ENCODE measurements at regions not wholly inside any gene's neighbourhood (a gene's known extent, or its start where the extent isn't known, plus 50 kb on each side); places are given as distances from the start of the nearest gene placed in this dataset.

GRCh38 chr3:118304557-118304956, 730.1 kb downstream of the IGSF11 start:
- TF ChIP-seq Cebpa-rat (IDR thresholded peaks at IDR 0.05), result no peak
- Histone ChIP-seq H3K27me3 (no peaks in the 10 kb centered on the region), H3K9me3 (replicated peaks in 1 of 11) (no peaks in the 10 kb centered on the region), H3K9ac (no peak overlapping the region), H3K4me1 (no peaks in the 10 kb centered on the region), H3K4me3 (no peak overlapping the region), H3K27ac (no peak overlapping the region), H3K36me3 (no peaks in the 10 kb centered on the region), H3K4me2 (no peak overlapping the region), H4K20me1 (no peaks in the 10 kb centered on the region)

- no peak overlapping the region for H3K4me3 ChIP-seq
- no peak overlapping the region for H3K27ac ChIP-seq
- H3K4me2 ChIP-seq, result no peak overlapping the region
- H4K20me1 ChIP-seq, result no peaks in the 10 kb centered on the region
- peaks cover 20 to 31% (median 28%) of the 10 kb centered on the region in 11 experiments for H3K9me3 ChIP-seq (replicated peaks in 1 of 11)
- H3K36me3 ChIP-seq, result no peaks in the 10 kb centered on the region
- H3K27me3 ChIP-seq, result no peaks in the 10 kb centered on the region
- H3K4me1 ChIP-seq, result no peaks in the 10 kb centered on the region
- TF ChIP-seq Cebpa-rat (IDR thresholded peaks at IDR 0.05), result no peak
- H3K9ac ChIP-seq, result no peak overlapping the region
Measured at GRCh38 chr3:118332699-118333098, 701.9 kb downstream of the IGSF11 start.

- Histone ChIP-seq H3K4me1 (no peaks in the 10 kb centered on the region), H3K27ac (no peak overlapping the region), H3K36me3 (no peaks in the 10 kb centered on the region), H3K27me3 (no peaks in the 10 kb centered on the region), H3K9ac (no peak overlapping the region), H4K20me1 (no peaks in the 10 kb centered on the region), H3K4me3 (no peak overlapping the region), H3K4me2 (no peak overlapping the region), H3K9me3 (replicated peaks in 1 of 11) (peaks cover 9 to 18% (median 15%) of the 10 kb centered on the region in 11 experiments)
- no peak for TF ChIP-seq Cebpa-rat (IDR thresholded peaks at IDR 0.05)
Measured at GRCh38 chr3:118337649-118338048, 697.0 kb downstream of the IGSF11 start.

GRCh38 chr3:118347396-118348168, 687.1 kb downstream of the IGSF11 start:
- no peak overlapping the region for H3K9ac ChIP-seq
- H3K4me2 ChIP-seq, result no peak overlapping the region
- H3K4me3 ChIP-seq, result no peak overlapping the region
- no peaks in the 10 kb centered on the region for H3K27me3 ChIP-seq
- H3K36me3 ChIP-seq, result no peaks in the 10 kb centered on the region
- H3K27ac ChIP-seq, result no peak overlapping the region
- TF ChIP-seq Cebpa-rat (IDR thresholded peaks at IDR 0.05), result no peak
- H3K4me1 ChIP-seq, result no peaks in the 10 kb centered on the region
- no peaks in the 10 kb centered on the region for H4K20me1 ChIP-seq
- no peaks in the 10 kb centered on the region for H3K9me3 ChIP-seq (replicated peaks in 1 of 11)

GRCh38 chr3:118348169-118348557, 686.5 kb downstream of the IGSF11 start:
- Histone ChIP-seq H3K36me3 (no peaks in the 10 kb centered on the region), H3K4me2 (no peak overlapping the region), H3K4me1 (no peaks in the 10 kb centered on the region), H4K20me1 (no peaks in the 10 kb centered on the region), H3K9ac (no peak overlapping the region), H3K9me3 (replicated peaks in 1 of 11) (peaks cover 0 to 3% (median 0%) of the 10 kb centered on the region in 11 experiments; a peak in 2 of 22 replicates), H3K27ac (no peak overlapping the region), H3K27me3 (no peaks in the 10 kb centered on the region), H3K4me3 (no peak overlapping the region)
- no peak for TF ChIP-seq Cebpa-rat (IDR thresholded peaks at IDR 0.05)

- no peaks in the 10 kb centered on the region for H4K20me1 ChIP-seq
- peaks cover 40 to 58% (median 50%) of the 10 kb centered on the region in 11 experiments for H3K9me3 ChIP-seq (replicated peaks in 1 of 11)
- no peak overlapping the region for H3K9ac ChIP-seq
- no peak for TF ChIP-seq Cebpa-rat (IDR thresholded peaks at IDR 0.05)
- no peak overlapping the region for H3K27ac ChIP-seq
- H3K4me2 ChIP-seq, result no peak overlapping the region
- H3K4me1 ChIP-seq, result no peaks in the 10 kb centered on the region
- no peak overlapping the region for H3K4me3 ChIP-seq
- no peaks in the 10 kb centered on the region for H3K27me3 ChIP-seq
- no peaks in the 10 kb centered on the region; a peak in 1 of 22 replicates for H3K36me3 ChIP-seq
Measured at GRCh38 chr3:118354556-118354955, 680.1 kb downstream of the IGSF11 start.

- Histone ChIP-seq H3K4me3 (no peak overlapping the region), H3K27me3 (no peaks in the 10 kb centered on the region), H3K4me2 (no peak overlapping the region), H4K20me1 (no peaks in the 10 kb centered on the region), H3K27ac (no peak overlapping the region), H3K9ac (no peak overlapping the region), H3K4me1 (no peaks in the 10 kb centered on the region), H3K9me3 (replicated peaks in 1 of 11) (peaks cover 12 to 19% (median 15%) of the 10 kb centered on the region in 11 experiments), H3K36me3 (no peaks in the 10 kb centered on the region)
- TF ChIP-seq Cebpa-rat (IDR thresholded peaks at IDR 0.05), result no peak
Measured at GRCh38 chr3:118369892-118370491, 664.7 kb downstream of the IGSF11 start.

- no peak overlapping the region for H3K27ac ChIP-seq
- no peak overlapping the region for H3K9ac ChIP-seq
Measured at GRCh38 chr3:118380576-118380975, 654.1 kb downstream of the IGSF11 start.

GRCh38 chr3:118396491-118396890, 638.2 kb downstream of the IGSF11 start:
- H3K9ac ChIP-seq, result no peak overlapping the region
- no peaks in the 10 kb centered on the region for H3K36me3 ChIP-seq
- H3K9me3 ChIP-seq (replicated peaks in 1 of 11), result no peaks in the 10 kb centered on the region
- no peak for TF ChIP-seq Cebpa-rat (IDR thresholded peaks at IDR 0.05)
- H3K4me1 ChIP-seq, result peaks cover 0 to 6% (median 0%) of the 10 kb centered on the region in 10 experiments; a peak in 3 of 20 replicates
- peak overlapping the region in 4 of 11 experiments; percentile 10 to 27 (median 20); a peak in 2 of 22 replicates for H3K4me2 ChIP-seq
- H3K27me3 ChIP-seq, result no peaks in the 10 kb centered on the region
- no peak overlapping the region for H3K27ac ChIP-seq
- no peak overlapping the region for H3K4me3 ChIP-seq
- no peaks in the 10 kb centered on the region for H4K20me1 ChIP-seq

More at GRCh38 chr3:118380576-118380975, 654.1 kb downstream of the IGSF11 start:
- Histone ChIP-seq H3K27me3 (no peaks in the 10 kb centered on the region), H3K36me3 (no peaks in the 10 kb centered on the region), H3K4me2 (no peak overlapping the region), H3K4me1 (no peaks in the 10 kb centered on the region), H3K4me3 (no peak overlapping the region), H3K9me3 (replicated peaks in 1 of 11) (no peaks in the 10 kb centered on the region), H4K20me1 (no peaks in the 10 kb centered on the region)
- TF ChIP-seq Cebpa-rat (IDR thresholded peaks at IDR 0.05), result no peak

- Histone ChIP-seq H3K9me3 (replicated peaks in 1 of 11) (no peaks in the 10 kb centered on the region), H3K27ac (no peak overlapping the region), H3K36me3 (no peaks in the 10 kb centered on the region), H3K9ac (no peak overlapping the region), H3K4me3 (no peak overlapping the region), H3K27me3 (no peaks in the 10 kb centered on the region), H3K4me2 (no peak overlapping the region), H3K4me1 (peaks cover 0 to 6% (median 0%) of the 10 kb centered on the region in 10 experiments; a peak in 3 of 20 replicates), H4K20me1 (no peaks in the 10 kb centered on the region)
- no peak for TF ChIP-seq Cebpa-rat (IDR thresholded peaks at IDR 0.05)
Measured at GRCh38 chr3:118400086-118400485, 634.6 kb downstream of the IGSF11 start.
